H1 (cell line): ENCODE measurements at regions not wholly inside any gene's neighbourhood (a gene's known extent, or its start where the extent isn't known, plus 50 kb on each side); places are given as distances from the start of the nearest gene placed in this dataset.
A peak's percentile ranks its signal among the peaks of the same experiment; 100 is the strongest.

Source experiments
- CTCF ChIA-PET: fragments of 300-600 bp; sonication (Branson Sonifier 250); formaldehyde crosslinking; loops from one replicate; lab custom pipeline; 2021; ENCODE audit not compliant: partially characterized antibody; lab: Charles Lee
- POLR2A ChIA-PET: fragments of 300-600 bp; sonication (Branson Sonifier 250); formaldehyde crosslinking; loops from one replicate; lab custom pipeline; 2021; ENCODE audit warnings: inconsistent platforms; ENCODE audit not compliant: partially characterized antibody; lab: Charles Lee
- DNase-seq, 2 experiments: peaks; one replicate each; pipeline versions ENCODE4 v3.0.0 to v3.0.0-alpha.2; 2010 to 2022; ENCODE audit warnings: low spot score in 2 of 2, low read depth in 1 of 2, mixed read lengths in 1 of 2
- FAIRE-seq: peaks from 2 replicates; lab custom pipeline; 2011; peaks lifted over from hg19 to GRCh38; lab: Jason Lieb, UNC
- H2AFZ ChIP-seq: 2 replicates; pipeline ENCODE4 v1.8.1; 2012; ENCODE audit warnings: low read length, inconsistent platforms
- H2AK5ac ChIP-seq: 2 replicates; pipeline ENCODE4 v1.6.1; 2013; ENCODE audit warnings: low read depth, low read length
- H2BK120ac ChIP-seq: replicated peaks from 2 replicates; pipeline ENCODE3; 2013; ENCODE audit warnings: low read depth, low read length, inconsistent platforms
- H2BK12ac ChIP-seq: 2 replicates; pipeline ENCODE4 v1.6.1; 2013; ENCODE audit warnings: low read depth, low read length
- H2BK15ac ChIP-seq: 2 replicates; pipeline ENCODE4 v1.6.1; 2013; ENCODE audit warnings: low read length
- H2BK20ac ChIP-seq: 2 replicates; pipeline ENCODE4 v1.6.1; 2013; ENCODE audit warnings: low read length
- H2BK5ac ChIP-seq: 2 replicates; pipeline ENCODE4 v1.6.1; 2013; ENCODE audit warnings: low read depth, low read length
- H3K14ac ChIP-seq: 2 replicates; pipeline ENCODE4 v1.6.1; 2013; ENCODE audit warnings: inconsistent platforms; ENCODE audit not compliant: insufficient read length
- H3K18ac ChIP-seq: 2 replicates; pipeline ENCODE4 v1.6.1; 2013; ENCODE audit warnings: low read length; ENCODE audit errors: extremely low read depth
- H3K23ac ChIP-seq: 2 replicates; pipeline ENCODE4 v1.6.1; 2013; ENCODE audit warnings: inconsistent platforms; ENCODE audit not compliant: insufficient read length
- H3K23me2 ChIP-seq: 2 replicates; pipeline ENCODE4 v1.6.1; 2013; ENCODE audit warnings: low read depth, low read length
- H3K27ac ChIP-seq: 2 replicates; pipeline ENCODE4 v1.6.1; 2011; ENCODE audit warnings: low read depth, low read length, inconsistent platforms
- H3K27me3 ChIP-seq, 4 experiments: replicated peaks in 1 of 4; 1 replicate in 1 of 4; 2 replicates in 3 of 4; pipeline versions ENCODE4 v1.6.1 to v1.8.1; 2011 to 2013; ENCODE audit warnings: low read length in 3 of 4, mild to moderate bottlenecking in 3 of 4, inconsistent platforms in 2 of 4, mixed read lengths in 2 of 4, moderate library complexity in 1 of 4; ENCODE audit not compliant: control insufficient read depth in 3 of 4, insufficient read depth in 3 of 4; ENCODE audit errors: extremely low read depth in 1 of 4
- H3K36me3 ChIP-seq, 4 experiments: 2 replicates each; pipeline versions ENCODE4 v1.6.1 to v1.8.1; 2011 to 2013; ENCODE audit warnings: mild to moderate bottlenecking in 4 of 4, low read length in 3 of 4, moderate library complexity in 2 of 4, control low read depth in 1 of 4, inconsistent platforms in 1 of 4; ENCODE audit not compliant: insufficient read depth in 4 of 4, control insufficient read depth in 2 of 4
- H3K4ac ChIP-seq: replicated peaks from 2 replicates; pipeline ENCODE3; 2013; ENCODE audit warnings: low read length, low read depth, mixed read lengths, inconsistent platforms; ENCODE audit not compliant: insufficient read length
- H3K4me1 ChIP-seq, 4 experiments: replicated peaks in 1 of 4; 1 replicate in 1 of 4; 2 replicates in 3 of 4; pipeline versions ENCODE4 v1.6.1 to v1.8.1; 2011 to 2013; ENCODE audit warnings: low read length in 3 of 4, inconsistent platforms in 2 of 4, mixed read lengths in 1 of 4; ENCODE audit not compliant: insufficient read depth in 4 of 4, control insufficient read depth in 3 of 4
- H3K4me2 ChIP-seq, 2 experiments: 2 replicates each; pipeline versions ENCODE4 v1.6.1 to v1.8.1; 2011 to 2013; ENCODE audit warnings: low read depth in 2 of 2, low read length in 2 of 2, control low read depth in 1 of 2, inconsistent platforms in 1 of 2, mild to moderate bottlenecking in 1 of 2; ENCODE audit not compliant: insufficient read depth in 1 of 2
- H3K4me3 ChIP-seq, 4 experiments: fragments of 200-600, 300-600 bp in 1 of 4; sonication (generic), shearing (Covaris generic), sonication (Bioruptor Twin) in 1 of 4; 2 replicates each; pipeline versions ENCODE4 v1.5.1 to v1.8.1; 2011 to 2016; ENCODE audit warnings: low read length in 4 of 4, low read depth in 3 of 4, control low read depth in 2 of 4, inconsistent platforms in 2 of 4, mild to moderate bottlenecking in 2 of 4, mixed read lengths in 1 of 4, moderate library complexity in 1 of 4; ENCODE audit not compliant: insufficient read depth in 2 of 4; ENCODE audit errors: extremely low read depth in 1 of 4
- H3K56ac ChIP-seq: replicated peaks from 2 replicates; pipeline ENCODE3; 2013; ENCODE audit warnings: low read depth, mild to moderate bottlenecking, mixed read lengths, low read length, inconsistent platforms; ENCODE audit not compliant: insufficient read length
- H3K79me1 ChIP-seq: 2 replicates; pipeline ENCODE4 v1.6.1; 2013; ENCODE audit warnings: low read depth, low read length, control low read depth
- H3K79me2 ChIP-seq, 2 experiments: 2 replicates each; pipeline versions ENCODE4 v1.6.1 to v1.8.1; 2012 to 2013; ENCODE audit warnings: low read length in 2 of 2, mild to moderate bottlenecking in 2 of 2, inconsistent platforms in 1 of 2; ENCODE audit not compliant: insufficient read depth in 2 of 2, control insufficient read depth in 1 of 2
- H3K9ac ChIP-seq, 4 experiments: replicated peaks in 1 of 4; 1 replicate in 1 of 4; 2 replicates in 3 of 4; pipeline versions ENCODE4 v1.6.1 to v1.8.1; 2011 to 2013; ENCODE audit warnings: low read depth in 3 of 4, low read length in 3 of 4, control low read depth in 2 of 4, mild to moderate bottlenecking in 2 of 4, moderate library complexity in 2 of 4, inconsistent platforms in 1 of 4; ENCODE audit errors: extremely low read depth in 1 of 4
- H3K9me3 ChIP-seq, 2 experiments: 2 replicates each; pipeline versions ENCODE4 v1.6.1 to v1.8.1; 2012 to 2013; ENCODE audit warnings: mild to moderate bottlenecking in 2 of 2, moderate library complexity in 2 of 2, control low read depth in 1 of 2, inconsistent platforms in 1 of 2, low read depth in 1 of 2, low read length in 1 of 2, mixed read lengths in 1 of 2; ENCODE audit not compliant: insufficient read depth in 2 of 2
- H4K20me1 ChIP-seq, 2 experiments: replicated peaks in 1 of 2; 2 replicates each; pipeline versions ENCODE3 to v1.8.1; 2011 to 2013; ENCODE audit warnings: inconsistent platforms in 2 of 2, low read length in 2 of 2, mild to moderate bottlenecking in 1 of 2; ENCODE audit not compliant: insufficient read depth in 2 of 2, control insufficient read depth in 1 of 2
- H4K5ac ChIP-seq: 2 replicates; pipeline ENCODE4 v1.6.1; 2013; ENCODE audit warnings: low read length, low read depth, mixed read lengths, inconsistent platforms; ENCODE audit not compliant: insufficient read length
- H4K8ac ChIP-seq: 2 replicates; pipeline ENCODE4 v1.8.0; 2013; ENCODE audit warnings: mild to moderate bottlenecking, moderate library complexity, low read length, inconsistent platforms; ENCODE audit not compliant: insufficient read depth; ENCODE audit errors: extremely low read depth
- H4K91ac ChIP-seq: replicated peaks from 2 replicates; pipeline ENCODE3; 2013; ENCODE audit warnings: low read length, mixed read lengths, inconsistent platforms; ENCODE audit not compliant: insufficient read length
- CHD1 ChIP-seq: IDR thresholded peaks from 2 replicates; pipeline ENCODE4 v1.6.1; 2012; ENCODE audit warnings: low read depth, low read length, improper control_type of control experiment
- CREB1 ChIP-seq: IDR thresholded peaks from 2 replicates; pipeline ENCODE4 v1.6.1; 2012; ENCODE audit warnings: inconsistent platforms
- CTBP2 ChIP-seq: IDR thresholded peaks from 2 replicates; pipeline ENCODE4 v1.7.0; 2011; ENCODE audit warnings: borderline replicate concordance, mild to moderate bottlenecking, moderate library complexity, mixed read lengths, low read length; ENCODE audit not compliant: insufficient read depth, insufficient read length
- GTF2F1 ChIP-seq: IDR thresholded peaks from 2 replicates; pipeline ENCODE4 v1.6.1; 2012; ENCODE audit warnings: low read depth, low read length, improper control_type of control experiment, borderline replicate concordance
- HDAC6 ChIP-seq: IDR thresholded peaks from one replicate; pipeline ENCODE4 v1.7.1; 2012; ENCODE audit warnings: low read depth, mild to moderate bottlenecking, inconsistent platforms, low read length, moderate library complexity
- JUN ChIP-seq: IDR thresholded peaks from 2 replicates; pipeline ENCODE4 v1.6.1; 2011; ENCODE audit warnings: low read depth, mild to moderate bottlenecking, improper control_type of control experiment, low read length
- JUND ChIP-seq: IDR thresholded peaks from 2 replicates; pipeline ENCODE4 v1.6.1; 2011; ENCODE audit warnings: mild to moderate bottlenecking, improper control_type of control experiment, low read length
- KDM4A ChIP-seq: IDR thresholded peaks from one replicate; pipeline ENCODE4 v1.7.1; 2012; ENCODE audit warnings: low read depth, mild to moderate bottlenecking, moderate library complexity, low read length, inconsistent platforms; ENCODE audit not compliant: severe bottlenecking
- SIN3A ChIP-seq, 2 experiments: IDR thresholded peaks in 1 of 2; conservative IDR thresholded peaks in 1 of 2; 2 replicates each; pipeline ENCODE4 v1.6.1; 2011 to 2012; ENCODE audit warnings: low read length in 2 of 2, improper control_type of control experiment in 1 of 2, low read depth in 1 of 2, mild to moderate bottlenecking in 1 of 2
- SIRT6 ChIP-seq: IDR thresholded peaks from one replicate; pipeline ENCODE4 v1.7.1; 2012; ENCODE audit warnings: low read length, inconsistent platforms
- SP2 ChIP-seq: IDR thresholded peaks from 2 replicates; pipeline ENCODE4 v1.6.1; 2012; ENCODE audit warnings: mild to moderate bottlenecking, low read length, inconsistent platforms
- TCF12 ChIP-seq: IDR thresholded peaks from 2 replicates; pipeline ENCODE4 v1.6.1; 2011; ENCODE audit warnings: low read depth, mild to moderate bottlenecking, low read length
- WGBS, 2 experiments: shearing (Covaris generic) in 1 of 2; methylation state at CpG; one replicate each; pipeline versions ENCODE4 v1.1.6 to v1.1.7; 2013 to 2015; ENCODE audit warnings: low lambda C conversion rate in 2 of 2, mixed read lengths in 2 of 2, inconsistent platforms in 1 of 2, low coverage in 1 of 2, missing lambda C conversion rate in 1 of 2; ENCODE audit not compliant: insufficient replicate concordance in 2 of 2, insufficient coverage in 1 of 2, insufficient read length in 1 of 2; ENCODE audit errors: extremely low coverage in 1 of 2, missing lambda C conversion rate in 1 of 2; 5-methylcytosine and 5-hydroxymethylcytosine counted together
- TF ChIP-seq, protein P1 (sequence below): IDR thresholded peaks from 2 replicates; pipeline ENCODE4 v1.6.1; 2012; ENCODE audit warnings: inconsistent platforms
- TF ChIP-seq, protein P2 (sequence below): IDR thresholded peaks from 2 replicates; pipeline ENCODE4 v1.6.1; 2011; ENCODE audit warnings: low read depth, mild to moderate bottlenecking, low read length; ENCODE audit not compliant: insufficient read depth

DNA sequence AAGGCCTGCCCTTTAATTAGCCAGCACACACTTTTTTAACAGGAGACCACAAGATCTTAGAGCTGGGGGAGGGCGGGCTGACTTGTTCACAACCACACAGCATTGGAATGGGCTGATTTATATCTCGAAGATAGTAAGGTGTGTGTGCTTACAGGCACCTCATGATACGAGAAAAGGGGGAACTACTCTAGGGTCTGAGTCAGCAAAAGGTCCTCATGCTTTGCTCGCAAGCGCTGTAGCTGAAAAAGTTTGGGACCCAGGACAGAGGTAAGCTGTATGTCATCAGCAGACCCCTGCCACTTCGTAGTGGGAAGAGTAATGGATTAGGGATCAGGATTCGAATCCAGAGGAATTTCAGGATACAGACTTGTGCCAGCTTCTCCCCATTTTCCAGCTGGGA lies 88.9 kb upstream of the RBM19 start:
- Histone ChIP-seq H2AFZ (no peak overlapping the region), H4K91ac (no peak overlapping the region), H3K9ac (peak overlapping the region in 1 of 4 experiments; percentile 4; a peak in 1 of 7 replicates), H2BK120ac (no peak overlapping the region), H3K9me3 (no peaks in the 10 kb centered on the region), H3K79me1 (no peaks in the 10 kb centered on the region), H2BK20ac (no peak overlapping the region), H3K4me1 (no peaks in the 10 kb centered on the region), H2AK5ac (no peak overlapping the region), H2BK5ac (no peak overlapping the region), H3K4me2 (no peak overlapping the region), H4K8ac (no peak overlapping the region), H3K14ac (no peak overlapping the region), H3K56ac (no peak overlapping the region), H2BK12ac (no peak overlapping the region), H3K4me3 (no peak overlapping the region), H2BK15ac (no peak overlapping the region), H3K27ac (no peak overlapping the region), H4K5ac (no peak overlapping the region), H3K23me2 (no peaks in the 10 kb centered on the region), H3K23ac (no peak overlapping the region), H4K20me1 (no peaks in the 10 kb centered on the region), H3K79me2 (no peaks in the 10 kb centered on the region), H3K36me3 (no peaks in the 10 kb centered on the region), H3K27me3 (no peaks in the 10 kb centered on the region), H3K4ac (no peak overlapping the region), H3K18ac (no peak overlapping the region)
- 93% methylated on average over 7 of the region's 7 CpGs; no CpG with 5 or more reads in 1 of the 2 experiments for WGBS, 2 experiments
- CTCF ChIA-PET: interaction anchor here (1.0 kb wide), 1 partner anchor 39 kb away, joined by 3 read pairs; no protein-coding TSS in a partner anchor
- FAIRE-seq: no peak
- DNase-seq: no peak
- POLR2A ChIA-PET: no interaction called here
- TF ChIP-seq GTF2F1: no peak
- no peak for TF ChIP-seq JUN
- TF ChIP-seq CHD1: no peak
- no peak for TF ChIP-seq JUND
- no peak for TF ChIP-seq TCF12
- TF ChIP-seq HDAC6: no peak
- TF ChIP-seq CTBP2: no peak
- TF ChIP-seq, protein P1, sequence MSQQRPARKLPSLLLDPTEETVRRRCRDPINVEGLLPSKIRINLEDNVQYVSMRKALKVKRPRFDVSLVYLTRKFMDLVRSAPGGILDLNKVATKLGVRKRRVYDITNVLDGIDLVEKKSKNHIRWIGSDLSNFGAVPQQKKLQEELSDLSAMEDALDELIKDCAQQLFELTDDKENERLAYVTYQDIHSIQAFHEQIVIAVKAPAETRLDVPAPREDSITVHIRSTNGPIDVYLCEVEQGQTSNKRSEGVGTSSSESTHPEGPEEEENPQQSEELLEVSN: no peak
- TF ChIP-seq, protein P2, sequence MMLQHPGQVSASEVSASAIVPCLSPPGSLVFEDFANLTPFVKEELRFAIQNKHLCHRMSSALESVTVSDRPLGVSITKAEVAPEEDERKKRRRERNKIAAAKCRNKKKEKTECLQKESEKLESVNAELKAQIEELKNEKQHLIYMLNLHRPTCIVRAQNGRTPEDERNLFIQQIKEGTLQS: no peak
- TF ChIP-seq KDM4A: no peak
- no peak for TF ChIP-seq CREB1
- no peak for TF ChIP-seq SP2
- TF ChIP-seq SIN3A (conservative IDR thresholded peaks at IDR 0.05 in 1 of 2, IDR thresholded peaks at IDR 0.05 in 1 of 2; ENCODE audit: low read depth in 1 of 2, low read length in 2 of 2): no peak
- no peak for TF ChIP-seq SIRT6
